HepG2 (cell line): ENCODE measurements at regions not wholly inside any gene's neighbourhood (a gene's known extent, or its start where the extent isn't known, plus 50 kb on each side); places are given as distances from the start of the nearest gene placed in this dataset.

Experiments used
- ATAC-seq: fragments of 200-7000 bp; cut with Tn5 transposase; 3 replicates; pipeline ENCODE4 v1.9.1; 2020; ENCODE audit warnings: mild to moderate bottlenecking, moderate library complexity
- BruUV-seq: library from RNA; stranded (reverse); fragments of 400-500 nt; replicated peaks from 2 replicates; lab custom pipeline; 2021; lab: Mats Ljungman, UMichigan
- CTCF ChIA-PET: fragments of 300-600 bp; formaldehyde crosslinking; extraction: SDS; loops from one replicate; lab custom pipeline; 2021; ENCODE audit warnings: low total read pairs, inconsistent platforms, low intra/inter-chr PET ratio; lab: Yijun Ruan, JAX
- POLR2A ChIA-PET: fragments of 350-600 bp; sonication (Branson Sonifier 250); formaldehyde crosslinking; loops from one replicate; lab custom pipeline; 2020; ENCODE audit warnings: antibody characterized with exemption, inconsistent platforms; lab: Yijun Ruan, JAX
- DNase-seq: peaks from one replicate; pipeline ENCODE4 v3.0.0-alpha.2; 2015; ENCODE audit warnings: low spot score
- FAIRE-seq: peaks from 3 replicates; lab custom pipeline; 2011; peaks lifted over from hg19 to GRCh38; lab: Jason Lieb, UNC
- H2AFZ ChIP-seq: one replicate; pipeline ENCODE4 v1.6.1; 2011; ENCODE audit warnings: low read length, inconsistent platforms
- H3K27ac ChIP-seq: fragments of 300-600 bp; 3 replicates; pipeline ENCODE4 v1.8.0; 2011; ENCODE audit warnings: mixed run types, mild to moderate bottlenecking, mixed read lengths, low read length, inconsistent platforms; ENCODE audit not compliant: insufficient read depth; ENCODE audit errors: extremely low read length
- H3K27me3 ChIP-seq, 2 experiments: fragments of 200-600 bp in 1 of 2; 2 replicates in 1 of 2; 3 replicates in 1 of 2; pipeline versions ENCODE4 v1.6.0 to v1.8.0; 2011; ENCODE audit warnings: low read length in 2 of 2, mild to moderate bottlenecking in 2 of 2, moderate library complexity in 2 of 2, inconsistent platforms in 1 of 2; ENCODE audit not compliant: insufficient read depth in 2 of 2, control insufficient read depth in 1 of 2
- H3K36me3 ChIP-seq, 2 experiments: fragments of 200-600 bp in 1 of 2; replicated peaks in 1 of 2; 2 replicates in 1 of 2; 3 replicates in 1 of 2; pipeline versions ENCODE4 v1.5.1 to v1.8.0; 2011; ENCODE audit warnings: low read length in 2 of 2, inconsistent platforms in 1 of 2; ENCODE audit not compliant: insufficient read depth in 2 of 2, control insufficient read depth in 1 of 2
- H3K4me1 ChIP-seq: 2 replicates; pipeline ENCODE4 v1.5.1; 2012; ENCODE audit warnings: low read length, inconsistent platforms; ENCODE audit not compliant: insufficient read depth
- H3K4me2 ChIP-seq: 2 replicates; pipeline ENCODE4 v1.6.0; 2011; ENCODE audit warnings: low read depth, low read length, inconsistent platforms
- H3K4me3 ChIP-seq, 3 experiments: fragments of 200-600 bp in 1 of 3; sonication (generic), shearing (Covaris generic) in 1 of 3; replicated peaks in 1 of 3; 2 replicates each; pipeline ENCODE4 v1.5.1; 2011 to 2016; ENCODE audit warnings: low read length in 3 of 3, inconsistent platforms in 2 of 3, low read depth in 2 of 3, mild to moderate bottlenecking in 2 of 3, control low read depth in 1 of 3, mixed read lengths in 1 of 3; ENCODE audit not compliant: insufficient read depth in 1 of 3
- H3K79me2 ChIP-seq: one replicate; pipeline ENCODE4 v1.6.1; 2011; ENCODE audit warnings: low read length, inconsistent platforms; ENCODE audit not compliant: insufficient read depth
- H3K9ac ChIP-seq: 2 replicates; pipeline ENCODE4 v1.6.0; 2011; ENCODE audit warnings: mild to moderate bottlenecking, low read depth, low read length, inconsistent platforms; ENCODE audit not compliant: insufficient read depth
- H3K9me3 ChIP-seq: 2 replicates; pipeline ENCODE4 v1.5.1; 2012; ENCODE audit warnings: mild to moderate bottlenecking, low read length
- H4K20me1 ChIP-seq: 2 replicates; pipeline ENCODE4 v1.6.0; 2011; ENCODE audit warnings: inconsistent platforms, mild to moderate bottlenecking, low read length, moderate library complexity; ENCODE audit not compliant: insufficient read depth
- ADNP ChIP-seq: sonication (generic); formaldehyde crosslinking; IDR thresholded peaks from 2 replicates; pipeline ENCODE4 v1.4.0; 2020; ENCODE audit warnings: missing genetic modification reagents
- FOXA1 ChIP-seq, 2 experiments: fragments of 450-650 bp in 1 of 2; sonication (generic) in 1 of 2; formaldehyde crosslinking in 1 of 2; IDR thresholded peaks; 2 replicates each; pipeline versions ENCODE4 v1.4.0 to v1.6.1; 2016 to 2020; ENCODE audit warnings: missing genetic modification reagents in 1 of 2
- NR1H2 ChIP-seq: sonication (generic); formaldehyde crosslinking; IDR thresholded peaks from 2 replicates; pipeline ENCODE4 v1.8.1; 2022; ENCODE audit warnings: low read depth, missing genetic modification reagents, borderline replicate concordance
- SKI ChIP-seq: fragments of 450-650 bp; IDR thresholded peaks from one replicate; pipeline ENCODE4 v1.6.1; 2018; ENCODE audit warnings: mild to moderate bottlenecking; ENCODE audit not compliant: partially characterized antibody
- ZNF788 ChIP-seq: sonication (generic); formaldehyde crosslinking; IDR thresholded peaks from 2 replicates; pipeline ENCODE4 v1.5.0; 2020; ENCODE audit warnings: mild to moderate bottlenecking, missing genetic modification reagents, borderline replicate concordance
- WGBS: methylation state at CpG from one replicate; pipeline ENCODE4 v1.1.6; 2017; ENCODE audit warnings: low lambda C conversion rate; 5-methylcytosine and 5-hydroxymethylcytosine counted together
- in situ Hi-C: cut with HindIII; loops from 2 replicates; pipeline ENCODE4 v1.10.0; 2017; ENCODE audit warnings: low pct_unique_long_range_greater_than_20kb; ENCODE audit not compliant: extremely low pct_ligation_motif_present
- intact Hi-C: fragments of 100-400 bp; cut with micrococcal nuclease; formaldehyde crosslinking; loops from one replicate; pipeline ENCODE4 v1.10.0; 2022; ENCODE audit not compliant: unreplicated experiment
- TF ChIP-seq, protein P1 (sequence below): sonication (generic); formaldehyde crosslinking; IDR thresholded peaks from 2 replicates; pipeline ENCODE4 v1.8.0; 2022; ENCODE audit warnings: mild to moderate bottlenecking, missing genetic modification reagents, moderate library complexity
- TF ChIP-seq, protein P2 (sequence below): sonication (generic); formaldehyde crosslinking; IDR thresholded peaks from 2 replicates; pipeline ENCODE4 v1.5.1; 2020; ENCODE audit warnings: mild to moderate bottlenecking, moderate library complexity, missing genetic modification reagents
- TF ChIP-seq, protein P3 (sequence below): sonication (generic); formaldehyde crosslinking; IDR thresholded peaks from 2 replicates; pipeline ENCODE4 v1.9.0; 2021; ENCODE audit warnings: missing genetic modification reagents, mild to moderate bottlenecking, borderline replicate concordance

DNA sequence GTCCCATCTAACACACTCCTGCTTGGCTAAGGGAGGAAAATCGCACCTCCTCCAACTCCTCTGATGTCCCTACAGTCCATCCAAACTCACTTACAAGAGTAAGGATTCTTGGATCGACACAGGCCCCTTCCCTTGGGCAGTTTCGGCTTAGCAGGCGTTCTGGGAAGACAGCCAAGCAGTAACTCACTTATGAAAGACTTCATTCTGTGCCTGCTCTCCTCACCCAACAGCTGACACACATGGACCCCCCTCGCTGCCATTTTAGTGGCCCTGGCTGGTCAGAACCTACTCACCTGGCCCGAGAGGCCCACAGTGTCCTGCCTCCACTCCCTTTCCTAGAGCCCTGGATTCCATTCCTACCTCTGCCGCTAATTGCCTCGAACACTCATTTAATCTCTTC, 52.3 kb upstream of the BCL2L14 start:
- Histone ChIP-seq H3K27ac (no peak overlapping the region), H3K79me2 (no peaks in the 10 kb centered on the region), H4K20me1 (no peaks in the 10 kb centered on the region), H3K9me3 (no peaks in the 10 kb centered on the region), H3K9ac (no peak overlapping the region), H2AFZ (no peak overlapping the region), H3K4me3 (no peak overlapping the region), H3K36me3 (no peaks in the 10 kb centered on the region), H3K4me1 (no peaks in the 10 kb centered on the region), H3K27me3 (peaks cover 4 to 47% of the 10 kb centered on the region in 2 experiments; a peak in 4 of 5 replicates), H3K4me2 (no peak overlapping the region)
- no peak for TF ChIP-seq SKI
- no peak for TF ChIP-seq NR1H2 (CRISPR knock-in tag)
- no peak for TF ChIP-seq ZNF788 (CRISPR knock-in tag)
- TF ChIP-seq, protein P1, sequence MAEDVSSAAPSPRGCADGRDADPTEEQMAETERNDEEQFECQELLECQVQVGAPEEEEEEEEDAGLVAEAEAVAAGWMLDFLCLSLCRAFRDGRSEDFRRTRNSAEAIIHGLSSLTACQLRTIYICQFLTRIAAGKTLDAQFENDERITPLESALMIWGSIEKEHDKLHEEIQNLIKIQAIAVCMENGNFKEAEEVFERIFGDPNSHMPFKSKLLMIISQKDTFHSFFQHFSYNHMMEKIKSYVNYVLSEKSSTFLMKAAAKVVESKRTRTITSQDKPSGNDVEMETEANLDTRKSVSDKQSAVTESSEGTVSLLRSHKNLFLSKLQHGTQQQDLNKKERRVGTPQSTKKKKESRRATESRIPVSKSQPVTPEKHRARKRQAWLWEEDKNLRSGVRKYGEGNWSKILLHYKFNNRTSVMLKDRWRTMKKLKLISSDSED (CRISPR knock-in tag): no peak
- TF ChIP-seq, protein P2, sequence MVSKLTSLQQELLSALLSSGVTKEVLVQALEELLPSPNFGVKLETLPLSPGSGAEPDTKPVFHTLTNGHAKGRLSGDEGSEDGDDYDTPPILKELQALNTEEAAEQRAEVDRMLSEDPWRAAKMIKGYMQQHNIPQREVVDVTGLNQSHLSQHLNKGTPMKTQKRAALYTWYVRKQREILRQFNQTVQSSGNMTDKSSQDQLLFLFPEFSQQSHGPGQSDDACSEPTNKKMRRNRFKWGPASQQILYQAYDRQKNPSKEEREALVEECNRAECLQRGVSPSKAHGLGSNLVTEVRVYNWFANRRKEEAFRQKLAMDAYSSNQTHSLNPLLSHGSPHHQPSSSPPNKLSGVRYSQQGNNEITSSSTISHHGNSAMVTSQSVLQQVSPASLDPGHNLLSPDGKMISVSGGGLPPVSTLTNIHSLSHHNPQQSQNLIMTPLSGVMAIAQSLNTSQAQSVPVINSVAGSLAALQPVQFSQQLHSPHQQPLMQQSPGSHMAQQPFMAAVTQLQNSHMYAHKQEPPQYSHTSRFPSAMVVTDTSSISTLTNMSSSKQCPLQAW (CRISPR knock-in tag): no peak
- no peak for TF ChIP-seq ADNP (CRISPR knock-in tag)
- no peak for TF ChIP-seq FOXA1 (IDR thresholded peaks at IDR 0.05)
- TF ChIP-seq FOXA1 (CRISPR knock-in tag; IDR thresholded peaks at IDR 0.05): no peak
- TF ChIP-seq, protein P3, sequence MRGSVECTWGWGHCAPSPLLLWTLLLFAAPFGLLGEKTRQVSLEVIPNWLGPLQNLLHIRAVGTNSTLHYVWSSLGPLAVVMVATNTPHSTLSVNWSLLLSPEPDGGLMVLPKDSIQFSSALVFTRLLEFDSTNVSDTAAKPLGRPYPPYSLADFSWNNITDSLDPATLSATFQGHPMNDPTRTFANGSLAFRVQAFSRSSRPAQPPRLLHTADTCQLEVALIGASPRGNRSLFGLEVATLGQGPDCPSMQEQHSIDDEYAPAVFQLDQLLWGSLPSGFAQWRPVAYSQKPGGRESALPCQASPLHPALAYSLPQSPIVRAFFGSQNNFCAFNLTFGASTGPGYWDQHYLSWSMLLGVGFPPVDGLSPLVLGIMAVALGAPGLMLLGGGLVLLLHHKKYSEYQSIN: no peak
- BruUV-seq: no TSS peak
- in situ Hi-C loops (no loop called here), intact Hi-C loops (loop anchor here (5.0 kb wide), 1 partner anchor 436 kb away; no protein-coding TSS in a partner anchor)
- FAIRE-seq: no peak
- no peak for ATAC-seq
- ChIA-PET POLR2A (no interaction called here), CTCF (no interaction called here)
- WGBS: 27% methylated on average over 8 of the region's 8 CpGs
- no peak for DNase-seq
